Hippocampal formation (tissue), 2 donors: ENCODE measurements at regions not wholly inside any gene's neighbourhood (a gene's known extent, or its start where the extent isn't known, plus 50 kb on each side); places are given as distances from the start of the nearest gene placed in this dataset.

Source experiments
- DNase-seq, 2 donors: peaks; one replicate each; lab custom pipeline; 2025; lab: John Stamatoyannopoulos, UW

- no peak for DNase-seq
Measured at GRCh38 chr10:69740126-69740525, 61.6 kb upstream of the COL13A1 start.

- DNase-seq = no peak
Measured at GRCh38 chr10:69741252-69741651, 60.5 kb upstream of the COL13A1 start.

- no peak for DNase-seq
Measured at GRCh38 chr10:69741671-69742355, 59.9 kb upstream of the COL13A1 start.

DNA sequence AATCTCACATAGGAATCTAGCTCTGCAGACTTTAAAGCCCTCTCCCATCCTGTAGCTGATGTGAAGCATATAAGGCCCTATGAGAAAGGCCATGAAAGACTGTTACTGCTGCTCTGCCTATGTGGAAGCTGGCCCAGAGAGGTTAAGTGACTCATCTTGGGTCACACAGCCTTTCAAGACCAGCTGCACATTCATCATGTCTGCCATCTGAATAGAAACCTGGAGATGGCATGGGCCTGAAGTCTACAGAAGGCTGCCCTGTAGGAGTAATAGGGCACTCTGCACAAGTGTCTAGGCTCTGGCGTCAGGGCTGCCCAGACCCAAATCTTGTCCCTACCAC is 59.4 kb upstream of the COL13A1 start:
- no peak for DNase-seq

DNA sequence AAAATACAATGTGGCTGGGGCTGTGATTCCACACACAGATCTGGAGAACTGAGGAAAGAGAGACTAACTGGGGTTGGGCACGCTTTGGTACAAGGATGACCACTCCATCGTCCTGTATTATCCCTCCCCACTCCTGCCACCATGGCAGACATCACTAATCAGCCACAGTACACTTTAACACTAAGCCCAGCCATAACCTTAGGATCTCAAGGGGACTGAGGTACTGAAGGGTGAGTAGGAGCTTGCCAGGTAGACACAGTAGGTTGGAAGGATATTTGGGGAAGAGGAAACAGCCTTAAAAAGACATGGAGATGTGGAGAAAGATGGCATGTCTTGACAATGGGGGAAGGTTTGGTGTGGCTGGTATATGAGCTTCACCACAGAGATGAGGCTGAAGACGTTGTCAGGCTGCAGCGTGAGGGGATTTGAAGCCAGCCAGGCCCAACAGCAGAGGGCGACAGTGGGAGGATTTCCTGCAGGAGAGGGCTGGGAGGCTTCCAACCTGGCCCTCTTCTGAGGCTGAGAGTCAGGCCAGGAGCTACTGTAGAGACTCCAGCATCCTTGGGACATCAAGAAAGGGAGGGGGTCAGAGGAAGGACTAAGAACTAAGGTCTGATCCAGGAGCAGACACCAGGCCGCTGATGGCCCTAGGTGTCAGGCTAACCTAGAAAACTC is 58.6 kb upstream of the COL13A1 start:
- no peak for DNase-seq

GRCh38 chr10:69744971-69745370 is 56.7 kb upstream of the COL13A1 start:
- no peak for DNase-seq

GRCh38 chr10:69745698-69746097 is 56.0 kb upstream of the COL13A1 start:
- DNase-seq = no peak

DNA sequence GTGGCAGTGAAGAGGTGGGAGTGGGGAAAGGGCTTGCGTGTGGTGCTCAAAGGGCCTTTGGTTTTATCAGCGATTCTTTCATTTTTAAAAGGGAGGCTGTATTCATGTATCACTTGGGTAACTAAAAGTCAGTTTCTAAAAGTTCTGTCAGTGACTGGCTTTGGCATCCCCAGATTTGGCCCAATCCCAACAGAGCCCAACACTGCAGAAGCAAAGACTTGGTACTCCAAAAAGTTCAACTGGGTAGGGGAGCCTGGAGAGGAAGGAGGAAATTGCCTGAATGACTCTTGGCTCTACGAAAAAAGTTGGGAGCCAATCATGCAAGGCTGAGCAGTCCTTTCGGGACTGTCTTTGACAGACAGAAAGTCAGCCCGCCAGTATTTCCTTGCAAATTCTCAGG is 54.5 kb upstream of the COL13A1 start:
- DNase-seq = no peak

GRCh38 chr10:69748621-69749020 is 53.1 kb upstream of the COL13A1 start:
- no peak for DNase-seq

- no peak for DNase-seq
Measured at GRCh38 chr10:69749178-69750010, 52.3 kb upstream of the COL13A1 start.

- DNase-seq = no peak
Measured at GRCh38 chr10:69750011-69750373, 51.7 kb upstream of the COL13A1 start.

DNA sequence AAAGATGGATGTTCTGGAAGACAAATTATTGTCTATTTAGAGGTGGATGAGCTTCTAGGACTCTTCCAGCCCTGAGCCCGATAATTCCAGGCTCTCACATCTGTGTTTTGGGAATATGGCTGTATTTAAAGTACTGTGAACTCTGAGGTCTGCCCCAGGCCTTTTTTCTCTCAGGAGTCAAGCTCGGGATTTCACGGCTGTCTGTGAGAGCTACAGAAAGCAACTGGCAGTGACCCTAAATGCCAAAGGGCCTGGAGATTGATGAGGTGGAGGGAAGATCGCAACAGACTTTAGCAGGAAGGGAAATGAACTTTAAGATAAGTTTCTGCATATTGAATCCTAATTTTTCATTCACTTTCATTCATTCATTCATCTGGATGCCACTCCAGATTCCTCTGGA is 51.0 kb upstream of the COL13A1 start:
- no peak for DNase-seq

DNA sequence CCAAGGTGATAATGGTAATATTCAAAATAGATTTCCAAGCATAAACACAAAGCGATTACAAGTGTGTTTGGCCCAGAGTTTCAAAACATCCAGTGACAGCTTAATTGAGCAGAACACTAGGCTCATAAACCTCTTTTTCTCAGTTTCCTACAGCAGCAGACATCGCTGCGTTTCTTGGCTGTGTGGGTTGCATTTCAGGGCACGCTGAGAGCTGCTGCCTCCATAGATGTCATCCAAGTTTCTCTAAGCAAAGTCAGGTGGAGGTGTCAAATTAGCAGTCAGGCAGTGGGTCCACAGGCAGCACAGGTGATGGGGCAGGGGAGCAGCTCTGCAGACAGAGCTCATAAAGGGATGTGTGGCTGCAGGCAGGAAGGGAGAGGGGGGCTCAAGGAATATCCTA is 50.5 kb upstream of the COL13A1 start:
- no peak for DNase-seq
